Endodermal cell (in vitro differentiated cells): ENCODE measurements at regions not wholly inside any gene's neighbourhood (a gene's known extent, or its start where the extent isn't known, plus 50 kb on each side); places are given as distances from the start of the nearest gene placed in this dataset.

ENCODE experiments used
- DNase-seq: peaks from one replicate; pipeline ENCODE4 v3.0.0-alpha.2; 2017
- H3K27ac ChIP-seq: 2 replicates; pipeline ENCODE4 v1.5.1; 2013; ENCODE audit warnings: mild to moderate bottlenecking, low read depth, low read length, moderate library complexity
- H3K27me3 ChIP-seq: 2 replicates; pipeline ENCODE4 v1.6.1; 2013; ENCODE audit warnings: mild to moderate bottlenecking, low read length, moderate library complexity; ENCODE audit not compliant: insufficient read depth, control insufficient read depth, poor library complexity, severe bottlenecking
- H3K36me3 ChIP-seq: 2 replicates; pipeline ENCODE4 v1.7.0; 2013; ENCODE audit warnings: mild to moderate bottlenecking, low read length, moderate library complexity; ENCODE audit not compliant: control insufficient read depth, insufficient read depth
- H3K4me1 ChIP-seq: one replicate; pipeline ENCODE4 v1.7.0; 2013; ENCODE audit warnings: low read length; ENCODE audit not compliant: control insufficient read depth, insufficient read depth
- H3K4me3 ChIP-seq: 2 replicates; pipeline ENCODE4 v1.5.1; 2013; ENCODE audit warnings: mild to moderate bottlenecking, low read length, moderate library complexity
- H3K9ac ChIP-seq: 2 replicates; pipeline ENCODE4 v1.6.1; 2013; ENCODE audit warnings: mild to moderate bottlenecking, low read length, moderate library complexity; ENCODE audit not compliant: poor library complexity, severe bottlenecking; ENCODE audit errors: extremely low read depth
- H3K9me3 ChIP-seq: 2 replicates; pipeline ENCODE4 v1.6.1; 2013; ENCODE audit warnings: mild to moderate bottlenecking, low read length, moderate library complexity; ENCODE audit not compliant: control insufficient read depth
- H3K27ac Mint-ChIP-seq: 2 replicates; pipeline ENCODE4 v1.8.0; 2020; ENCODE audit warnings: mixed read lengths
- H3K27me3 Mint-ChIP-seq: 2 replicates; pipeline ENCODE4 v1.8.0; 2021; ENCODE audit warnings: mild to moderate bottlenecking, mixed read lengths; ENCODE audit not compliant: insufficient read depth
- H3K36me3 Mint-ChIP-seq: 2 replicates; pipeline ENCODE4 v1.8.0; 2020; ENCODE audit warnings: low read depth, mixed read lengths
- H3K4me1 Mint-ChIP-seq: 2 replicates; pipeline ENCODE4 v1.8.0; 2020; ENCODE audit warnings: mixed read lengths
- H3K4me3 Mint-ChIP-seq: 2 replicates; pipeline ENCODE4 v1.8.0; 2020; ENCODE audit warnings: mild to moderate bottlenecking, moderate library complexity, mixed read lengths
- H3K9me3 Mint-ChIP-seq: 2 replicates; pipeline ENCODE4 v1.8.0; 2020; ENCODE audit warnings: mild to moderate bottlenecking, mixed read lengths
- WGBS, 2 experiments: methylation state at CpG; one replicate each; pipeline versions ENCODE4 v1.1.5 to v1.1.7; 2013; ENCODE audit warnings: missing lambda C conversion rate in 2 of 2, mixed read lengths in 1 of 2; ENCODE audit not compliant: insufficient coverage in 1 of 2, insufficient read length in 1 of 2; 5-methylcytosine and 5-hydroxymethylcytosine counted together
- TF ChIP-seq, protein P1 (sequence below): fragments of 200-600 bp; sonication (generic); conservative IDR thresholded peaks from 2 replicates; pipeline ENCODE4 v1.5.0; 2021; ENCODE audit warnings: antibody characterized with exemption, mild to moderate bottlenecking

GRCh38 chr2:34161549-34161948 is 562.5 kb upstream of the FAM98A start:
- Histone ChIP-seq H3K9me3 (no peaks in the 10 kb centered on the region), H3K36me3 (no peaks in the 10 kb centered on the region), H3K4me3 (no peak overlapping the region), H3K4me1 (no peaks in the 10 kb centered on the region), H3K27me3 (no peaks in the 10 kb centered on the region), H3K27ac (no peak overlapping the region), H3K9ac (no peak overlapping the region)
- TF ChIP-seq, protein P1, sequence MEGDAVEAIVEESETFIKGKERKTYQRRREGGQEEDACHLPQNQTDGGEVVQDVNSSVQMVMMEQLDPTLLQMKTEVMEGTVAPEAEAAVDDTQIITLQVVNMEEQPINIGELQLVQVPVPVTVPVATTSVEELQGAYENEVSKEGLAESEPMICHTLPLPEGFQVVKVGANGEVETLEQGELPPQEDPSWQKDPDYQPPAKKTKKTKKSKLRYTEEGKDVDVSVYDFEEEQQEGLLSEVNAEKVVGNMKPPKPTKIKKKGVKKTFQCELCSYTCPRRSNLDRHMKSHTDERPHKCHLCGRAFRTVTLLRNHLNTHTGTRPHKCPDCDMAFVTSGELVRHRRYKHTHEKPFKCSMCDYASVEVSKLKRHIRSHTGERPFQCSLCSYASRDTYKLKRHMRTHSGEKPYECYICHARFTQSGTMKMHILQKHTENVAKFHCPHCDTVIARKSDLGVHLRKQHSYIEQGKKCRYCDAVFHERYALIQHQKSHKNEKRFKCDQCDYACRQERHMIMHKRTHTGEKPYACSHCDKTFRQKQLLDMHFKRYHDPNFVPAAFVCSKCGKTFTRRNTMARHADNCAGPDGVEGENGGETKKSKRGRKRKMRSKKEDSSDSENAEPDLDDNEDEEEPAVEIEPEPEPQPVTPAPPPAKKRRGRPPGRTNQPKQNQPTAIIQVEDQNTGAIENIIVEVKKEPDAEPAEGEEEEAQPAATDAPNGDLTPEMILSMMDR: no peak
- no peaks in the 10 kb centered on the region for H3K36me3 Mint-ChIP-seq
- DNase-seq: no peak
- H3K27me3 Mint-ChIP-seq: no peaks in the 10 kb centered on the region
- H3K9me3 Mint-ChIP-seq: no peaks in the 10 kb centered on the region
- H3K4me1 Mint-ChIP-seq: no peaks in the 10 kb centered on the region
- 98 to 100% methylated on average over 1 to 3 of the region's 3 CpGs for WGBS, 2 experiments
- H3K27ac Mint-ChIP-seq: no peak overlapping the region
- H3K4me3 Mint-ChIP-seq: no peak overlapping the region

- no peak overlapping the region for H3K27ac Mint-ChIP-seq
- no peak for DNase-seq
- no peaks in the 10 kb centered on the region for H3K9me3 Mint-ChIP-seq
- 80% methylated on average over 1 of the region's 2 CpGs; no CpG with 5 or more reads in 1 of the 2 experiments for WGBS, 2 experiments
- TF ChIP-seq, protein P1: no peak
- no peaks in the 10 kb centered on the region for H3K4me1 Mint-ChIP-seq
- H3K9me3 ChIP-seq: no peaks in the 10 kb centered on the region
- H3K36me3 Mint-ChIP-seq: no peaks in the 10 kb centered on the region
- H3K27me3 Mint-ChIP-seq: no peaks in the 10 kb centered on the region
- no peak overlapping the region for H3K27ac ChIP-seq
- H3K4me1 ChIP-seq: no peaks in the 10 kb centered on the region
- no peaks in the 10 kb centered on the region for H3K27me3 ChIP-seq
- no peak overlapping the region for H3K4me3 ChIP-seq
- H3K36me3 ChIP-seq: no peaks in the 10 kb centered on the region
- no peak overlapping the region for H3K9ac ChIP-seq
- H3K4me3 Mint-ChIP-seq: no peak overlapping the region
These were observed 560.8 kb upstream of the FAM98A start for GRCh38 chr2:34159901-34160300.

DNA sequence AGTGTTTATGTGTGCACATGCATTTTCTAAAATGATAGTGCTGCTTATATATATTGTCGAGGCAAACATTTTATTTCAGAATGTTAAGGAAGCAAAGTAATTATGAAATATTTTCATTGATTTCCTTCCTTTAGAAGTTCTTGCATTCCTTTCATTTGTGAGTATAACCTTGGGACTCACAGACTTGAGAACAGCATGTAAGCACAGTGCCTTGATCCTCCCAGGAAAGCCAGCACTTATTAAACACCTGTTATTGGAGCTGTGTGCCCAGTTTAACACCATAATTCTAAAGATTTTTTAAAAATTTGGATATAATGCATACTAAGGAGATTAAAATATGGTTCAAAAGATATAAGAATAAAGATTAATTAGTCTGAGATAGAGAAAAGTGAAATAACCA is 554.4 kb upstream of the FAM98A start:
- H3K27ac ChIP-seq: no peak overlapping the region
- DNase-seq: no peak
- H3K4me1 Mint-ChIP-seq: no peaks in the 10 kb centered on the region
- no peaks in the 10 kb centered on the region for H3K9me3 ChIP-seq
- H3K9ac ChIP-seq: no peak overlapping the region
- H3K4me3 ChIP-seq: no peak overlapping the region
- TF ChIP-seq, protein P1: no peak
- no peaks in the 10 kb centered on the region for H3K27me3 ChIP-seq
- H3K36me3 Mint-ChIP-seq: peaks cover 1% of the 10 kb centered on the region
- 88 to 100% methylated on average over 1 of the region's 1 CpG for WGBS, 2 experiments
- no peak overlapping the region for H3K4me3 Mint-ChIP-seq
- no peaks in the 10 kb centered on the region for H3K4me1 ChIP-seq
- H3K36me3 ChIP-seq: no peaks in the 10 kb centered on the region
- no peak overlapping the region for H3K27ac Mint-ChIP-seq
- peaks cover 13% of the 10 kb centered on the region for H3K9me3 Mint-ChIP-seq
- no peaks in the 10 kb centered on the region for H3K27me3 Mint-ChIP-seq
